GM18858 (cell line): ENCODE measurements at regions not wholly inside any gene's neighbourhood (a gene's known extent, or its start where the extent isn't known, plus 50 kb on each side); places are given as distances from the start of the nearest gene placed in this dataset.

ENCODE experiments used
- ATAC-seq: cut with Tn5 transposase; IDR thresholded peaks from one replicate; pipeline ENCODE4 v1.9.1; 2021; ENCODE audit not compliant: unreplicated experiment

GRCh38 chr6:20313051-20313450, 88.6 kb upstream of the E2F3 start:
- ATAC-seq: no peak

GRCh38 chr6:20313960-20314530, 87.6 kb upstream of the E2F3 start:
- no peak for ATAC-seq

GRCh38 chr6:20314866-20315845, 86.5 kb upstream of the E2F3 start:
- no peak for ATAC-seq

GRCh38 chr6:20317430-20317829, 84.2 kb upstream of the E2F3 start:
- ATAC-seq: no peak

- ATAC-seq: no peak
These were observed 82.8 kb upstream of the E2F3 start for GRCh38 chr6:20318851-20319387.

- ATAC-seq: peak; percentile 98
These were observed 81.9 kb upstream of the E2F3 start for GRCh38 chr6:20319520-20320357.

GRCh38 chr6:20325641-20326421, 75.8 kb upstream of the E2F3 start:
- no peak for ATAC-seq

- no peak for ATAC-seq
These were observed 75.3 kb upstream of the E2F3 start for GRCh38 chr6:20326422-20326728.

GRCh38 chr6:20327141-20327540, 74.5 kb upstream of the E2F3 start:
- ATAC-seq: no peak

GRCh38 chr6:20328266-20328923, 73.3 kb upstream of the E2F3 start:
- ATAC-seq: no peak

GRCh38 chr6:20328924-20329300, 72.8 kb upstream of the E2F3 start:
- no peak for ATAC-seq

GRCh38 chr6:20331042-20331441, 70.6 kb upstream of the E2F3 start:
- ATAC-seq: no peak

- ATAC-seq: no peak
These were observed 70.1 kb upstream of the E2F3 start for GRCh38 chr6:20331625-20332024.

GRCh38 chr6:20332441-20333006, 69.2 kb upstream of the E2F3 start:
- ATAC-seq: no peak

GRCh38 chr6:20333721-20334269, 67.9 kb upstream of the E2F3 start:
- ATAC-seq: no peak

- ATAC-seq: no peak
These were observed 67.3 kb upstream of the E2F3 start for GRCh38 chr6:20334334-20334733.

- no peak for ATAC-seq
These were observed 66.7 kb upstream of the E2F3 start for GRCh38 chr6:20334962-20335361.

GRCh38 chr6:20335872-20336271, 65.8 kb upstream of the E2F3 start:
- ATAC-seq: no peak

- no peak for ATAC-seq
These were observed 63.5 kb upstream of the E2F3 start for GRCh38 chr6:20338156-20338555.
